ENCODE measurements at regions not wholly inside any gene's neighbourhood (a gene's known extent, or its start where the extent isn't known, plus 50 kb on each side); places are given as distances from the start of the nearest gene placed in this dataset.

GRCh38 chr16:9384141-9384540 lies 292.7 kb downstream of the HAPSTR1 start:
- TF ChIP-seq CTCF (IDR thresholded peaks at IDR 0.05; ENCODE audit: low read depth, low read length, poor library complexity, severe bottlenecking) (no peak), EZH2phosphoT487 (IDR thresholded peaks at IDR 0.05; ENCODE audit: borderline replicate concordance, low read length) (no peak)

All from DOHH2 (cell line).